Liver (tissue), 8 donors: ENCODE measurements at regions not wholly inside any gene's neighbourhood (a gene's known extent, or its start where the extent isn't known, plus 50 kb on each side); places are given as distances from the start of the nearest gene placed in this dataset.

ENCODE experiments used
- DNase-seq: peaks from one replicate; pipeline ENCODE4 v3.0.0-alpha.2; 2017; ENCODE audit warnings: low spot score
- H3K27ac ChIP-seq, 2 donors: one replicate each; pipeline ENCODE4 v1.7.0; 2013; ENCODE audit warnings: inconsistent platforms in 2 of 2, low read length in 2 of 2, control low read depth in 1 of 2, low read depth in 1 of 2, mild to moderate bottlenecking in 1 of 2
- H3K27me3 ChIP-seq, 4 donors: one replicate each; pipeline versions ENCODE4 v1.6.1 to v1.7.0; 2013; ENCODE audit warnings: low read length in 3 of 4, inconsistent platforms in 1 of 4, mild to moderate bottlenecking in 1 of 4, moderate library complexity in 1 of 4; ENCODE audit not compliant: control insufficient read depth in 4 of 4, insufficient read depth in 4 of 4
- H3K36me3 ChIP-seq, 4 donors: one replicate each; pipeline versions ENCODE4 v1.6.1 to v1.7.0; 2013; ENCODE audit warnings: low read length in 3 of 4, mild to moderate bottlenecking in 3 of 4, low read depth in 1 of 4, moderate library complexity in 1 of 4; ENCODE audit not compliant: control insufficient read depth in 4 of 4, insufficient read depth in 3 of 4
- H3K4me1 ChIP-seq, 4 donors: one replicate each; pipeline versions ENCODE4 v1.6.1 to v1.7.0; 2013; ENCODE audit warnings: low read length in 3 of 4, mild to moderate bottlenecking in 3 of 4, moderate library complexity in 1 of 4; ENCODE audit not compliant: control insufficient read depth in 4 of 4, insufficient read depth in 4 of 4
- H3K4me3 ChIP-seq, 3 donors: one replicate each; pipeline versions ENCODE4 v1.6.1 to v1.7.0; 2013; ENCODE audit warnings: low read length in 3 of 3, control low read depth in 1 of 3, low read depth in 1 of 3, mild to moderate bottlenecking in 1 of 3
- H3K9ac ChIP-seq, 2 donors: one replicate each; pipeline ENCODE4 v1.7.0; 2013; ENCODE audit warnings: low read length in 2 of 2, mild to moderate bottlenecking in 2 of 2, moderate library complexity in 2 of 2, control low read depth in 1 of 2, low read depth in 1 of 2
- H3K9me3 ChIP-seq, 4 donors: one replicate each; pipeline versions ENCODE4 v1.6.1 to v1.7.0; 2013; ENCODE audit warnings: low read length in 3 of 4; ENCODE audit not compliant: control insufficient read depth in 4 of 4
- EGR1 ChIP-seq, 2 donors: IDR thresholded peaks; 2 replicates each; pipeline ENCODE4 v1.6.1; 2016 to 2018; ENCODE audit warnings: antibody characterized with exemption in 2 of 2, low read depth in 2 of 2
- FOXA1 ChIP-seq: IDR thresholded peaks from 2 replicates; pipeline ENCODE4 v1.6.1; 2016; ENCODE audit warnings: antibody characterized with exemption
- GABPA ChIP-seq, 2 donors: IDR thresholded peaks in 1 of 2; conservative IDR thresholded peaks in 1 of 2; 2 replicates each; pipeline ENCODE4 v1.6.1; 2016; ENCODE audit warnings: antibody characterized with exemption in 2 of 2, mild to moderate bottlenecking in 1 of 2, moderate library complexity in 1 of 2
- HNF4A ChIP-seq, 2 donors: conservative IDR thresholded peaks; 2 replicates each; pipeline ENCODE4 v1.6.1; 2016; ENCODE audit warnings: antibody characterized with exemption in 2 of 2, mild to moderate bottlenecking in 2 of 2
- MAX ChIP-seq: IDR thresholded peaks from 2 replicates; pipeline ENCODE4 v1.6.1; 2016; ENCODE audit warnings: antibody characterized with exemption
- NR2F2 ChIP-seq: IDR thresholded peaks from 2 replicates; pipeline ENCODE4 v1.6.1; 2016; ENCODE audit warnings: antibody characterized with exemption
- RAD21 ChIP-seq, 2 donors: IDR thresholded peaks; 2 replicates each; pipeline ENCODE4 v1.6.1; 2016; ENCODE audit warnings: antibody characterized with exemption in 2 of 2, mild to moderate bottlenecking in 2 of 2
- REST ChIP-seq: IDR thresholded peaks from 2 replicates; pipeline ENCODE4 v1.6.1; 2016; ENCODE audit warnings: antibody characterized with exemption, mild to moderate bottlenecking
- SP1 ChIP-seq: IDR thresholded peaks from 2 replicates; pipeline ENCODE4 v1.6.1; 2018; ENCODE audit warnings: antibody characterized with exemption, mild to moderate bottlenecking
- TAF1 ChIP-seq: conservative IDR thresholded peaks from 2 replicates; pipeline ENCODE4 v1.6.1; 2016; ENCODE audit warnings: antibody characterized with exemption, mild to moderate bottlenecking
- YY1 ChIP-seq: IDR thresholded peaks from 2 replicates; pipeline ENCODE4 v1.6.1; 2016; ENCODE audit warnings: antibody characterized with exemption, mild to moderate bottlenecking
- WGBS: extraction: QIAGEN DNeasy Blood & Tissue Kit; methylation state at CpG from one replicate; pipeline ENCODE4 v1.1.7; 2013; 5-methylcytosine and 5-hydroxymethylcytosine counted together
- TF ChIP-seq, protein P1 (sequence below): fragments of 150-350 bp; IDR thresholded peaks from 2 replicates; pipeline ENCODE4 v1.5.1; 2017; ENCODE audit warnings: improper control_type of control experiment, low read depth, low read length; ENCODE audit not compliant: missing input control
- donor health status: healthy.
- donor health status: healthy.
- donor health status: healthy.
- donor health status: healthy.
- donor health status: healthy.

DNA sequence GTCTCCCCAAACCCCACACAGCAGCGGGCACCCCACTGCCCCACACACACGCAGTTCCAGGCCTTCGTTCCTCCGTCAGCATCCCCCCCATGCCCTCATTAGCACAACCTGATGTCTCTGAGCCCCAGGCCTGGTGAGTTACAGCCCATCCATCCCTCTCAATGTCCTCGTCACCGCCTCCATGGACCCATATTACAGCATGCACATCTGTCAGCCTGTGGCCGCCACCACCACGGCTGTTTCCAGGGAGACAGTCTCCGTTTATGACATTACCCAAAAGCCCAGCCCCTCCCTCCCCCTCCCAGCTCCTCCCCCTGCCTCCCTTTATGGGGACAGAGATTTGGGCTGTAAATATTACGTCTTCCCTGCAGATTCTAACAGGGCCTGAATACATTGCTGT is 143.1 kb upstream of the LINGO1 start:
- DNase-seq = no peak
- WGBS = 80% methylated on average over 10 of the region's 10 CpGs
- no peak overlapping the region for H3K27ac ChIP-seq
- peaks cover 0 to 2% (median 0%) of the 10 kb centered on the region in 4 donors for H3K9me3 ChIP-seq
- no peaks in the 10 kb centered on the region for H3K36me3 ChIP-seq
- no peak overlapping the region for H3K9ac ChIP-seq
- H3K27me3 ChIP-seq = no peaks in the 10 kb centered on the region
- H3K4me1 ChIP-seq = no peaks in the 10 kb centered on the region
- TF ChIP-seq GABPA (IDR thresholded peaks at IDR 0.05 in 1 of 2, conservative IDR thresholded peaks at IDR 0.05 in 1 of 2) (no peak), RAD21 (IDR thresholded peaks at IDR 0.05) (no peak), TAF1 (no peak), YY1 (no peak), EGR1 (IDR thresholded peaks at IDR 0.05; ENCODE audit: low read depth in 2 of 2) (no peak)
- TF ChIP-seq, protein P1, sequence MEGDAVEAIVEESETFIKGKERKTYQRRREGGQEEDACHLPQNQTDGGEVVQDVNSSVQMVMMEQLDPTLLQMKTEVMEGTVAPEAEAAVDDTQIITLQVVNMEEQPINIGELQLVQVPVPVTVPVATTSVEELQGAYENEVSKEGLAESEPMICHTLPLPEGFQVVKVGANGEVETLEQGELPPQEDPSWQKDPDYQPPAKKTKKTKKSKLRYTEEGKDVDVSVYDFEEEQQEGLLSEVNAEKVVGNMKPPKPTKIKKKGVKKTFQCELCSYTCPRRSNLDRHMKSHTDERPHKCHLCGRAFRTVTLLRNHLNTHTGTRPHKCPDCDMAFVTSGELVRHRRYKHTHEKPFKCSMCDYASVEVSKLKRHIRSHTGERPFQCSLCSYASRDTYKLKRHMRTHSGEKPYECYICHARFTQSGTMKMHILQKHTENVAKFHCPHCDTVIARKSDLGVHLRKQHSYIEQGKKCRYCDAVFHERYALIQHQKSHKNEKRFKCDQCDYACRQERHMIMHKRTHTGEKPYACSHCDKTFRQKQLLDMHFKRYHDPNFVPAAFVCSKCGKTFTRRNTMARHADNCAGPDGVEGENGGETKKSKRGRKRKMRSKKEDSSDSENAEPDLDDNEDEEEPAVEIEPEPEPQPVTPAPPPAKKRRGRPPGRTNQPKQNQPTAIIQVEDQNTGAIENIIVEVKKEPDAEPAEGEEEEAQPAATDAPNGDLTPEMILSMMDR = no peak
- H3K4me3 ChIP-seq = no peak overlapping the region

DNA sequence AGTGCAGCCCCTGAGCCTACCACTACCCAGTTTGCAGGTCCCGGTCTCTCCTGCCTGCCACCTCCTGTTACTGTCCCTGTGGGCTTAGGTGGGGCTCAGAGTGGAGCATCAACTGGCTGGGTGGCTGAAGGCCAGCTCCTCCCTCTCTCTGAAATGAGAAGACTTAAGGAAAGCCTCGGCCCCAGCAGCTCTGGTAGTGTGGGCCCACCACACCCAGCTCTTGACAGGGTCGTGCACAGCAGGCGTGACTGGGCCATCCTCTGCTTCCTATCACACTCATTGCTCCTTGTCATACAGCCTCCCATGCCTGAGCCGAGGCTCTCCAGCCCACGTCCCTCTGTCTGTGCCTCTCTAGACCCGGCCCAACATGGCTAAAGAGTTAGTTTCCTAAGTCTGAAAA is 142.7 kb upstream of the LINGO1 start:
- no peak overlapping the region for H3K9ac ChIP-seq
- H3K36me3 ChIP-seq = no peaks in the 10 kb centered on the region
- H3K9me3 ChIP-seq = no peaks in the 10 kb centered on the region
- WGBS = 86% methylated on average over 7 of the region's 7 CpGs
- no peaks in the 10 kb centered on the region for H3K27me3 ChIP-seq
- DNase-seq = no peak
- H3K4me1 ChIP-seq = no peaks in the 10 kb centered on the region
- no peak overlapping the region for H3K4me3 ChIP-seq
- H3K27ac ChIP-seq = no peak overlapping the region
- no peak for TF ChIP-seq RAD21 (IDR thresholded peaks at IDR 0.05)
- TF ChIP-seq, protein P1 = no peak
- TF ChIP-seq YY1 = no peak
- TF ChIP-seq FOXA1 = no peak
- TF ChIP-seq SP1 = no peak
- no peak for TF ChIP-seq REST
- TF ChIP-seq NR2F2 = no peak
- TF ChIP-seq GABPA (IDR thresholded peaks at IDR 0.05 in 1 of 2, conservative IDR thresholded peaks at IDR 0.05 in 1 of 2) = no peak
- TF ChIP-seq HNF4A (conservative IDR thresholded peaks at IDR 0.05) = no peak
- no peak for TF ChIP-seq EGR1 (IDR thresholded peaks at IDR 0.05; ENCODE audit: low read depth in 2 of 2)
- no peak for TF ChIP-seq MAX
